GM12865 (cell line): ENCODE measurements at regions not wholly inside any gene's neighbourhood (a gene's known extent, or its start where the extent isn't known, plus 50 kb on each side); places are given as distances from the start of the nearest gene placed in this dataset.

Source experiments
- DNase-seq: peaks from one replicate; pipeline ENCODE4 v3.0.0; 2010; ENCODE audit warnings: low read depth
- H3K4me3 ChIP-seq: 2 replicates; pipeline ENCODE4 v1.5.1; 2011; ENCODE audit warnings: mild to moderate bottlenecking, low read depth, low read length, control low read depth
- TF ChIP-seq, protein P1 (sequence below): IDR thresholded peaks from 2 replicates; pipeline ENCODE4 v1.5.1; 2011; ENCODE audit warnings: low read length, control low read depth, low read depth, inconsistent platforms; ENCODE audit not compliant: insufficient read depth; ENCODE audit errors: missing control alignments

DNA sequence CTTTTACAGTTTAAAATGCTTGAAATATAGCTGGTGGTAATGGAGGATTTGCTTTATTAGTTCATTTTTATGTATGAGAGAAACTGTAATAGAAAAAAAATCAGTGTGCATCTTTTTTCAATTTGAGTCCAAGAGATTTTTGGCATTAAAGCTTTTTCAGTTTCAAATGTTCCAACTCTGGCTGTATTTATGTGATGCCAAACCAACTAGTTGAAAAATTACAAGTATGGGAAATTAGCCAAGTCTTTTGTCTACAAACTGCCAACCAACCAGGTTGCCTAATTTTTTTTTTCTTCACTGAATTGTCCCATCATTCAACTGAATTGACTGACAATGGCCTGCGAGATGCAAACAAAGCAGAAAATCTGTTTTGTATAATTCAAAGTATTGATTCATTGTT, 95.7 kb downstream of the ICOS start:
- TF ChIP-seq, protein P1, sequence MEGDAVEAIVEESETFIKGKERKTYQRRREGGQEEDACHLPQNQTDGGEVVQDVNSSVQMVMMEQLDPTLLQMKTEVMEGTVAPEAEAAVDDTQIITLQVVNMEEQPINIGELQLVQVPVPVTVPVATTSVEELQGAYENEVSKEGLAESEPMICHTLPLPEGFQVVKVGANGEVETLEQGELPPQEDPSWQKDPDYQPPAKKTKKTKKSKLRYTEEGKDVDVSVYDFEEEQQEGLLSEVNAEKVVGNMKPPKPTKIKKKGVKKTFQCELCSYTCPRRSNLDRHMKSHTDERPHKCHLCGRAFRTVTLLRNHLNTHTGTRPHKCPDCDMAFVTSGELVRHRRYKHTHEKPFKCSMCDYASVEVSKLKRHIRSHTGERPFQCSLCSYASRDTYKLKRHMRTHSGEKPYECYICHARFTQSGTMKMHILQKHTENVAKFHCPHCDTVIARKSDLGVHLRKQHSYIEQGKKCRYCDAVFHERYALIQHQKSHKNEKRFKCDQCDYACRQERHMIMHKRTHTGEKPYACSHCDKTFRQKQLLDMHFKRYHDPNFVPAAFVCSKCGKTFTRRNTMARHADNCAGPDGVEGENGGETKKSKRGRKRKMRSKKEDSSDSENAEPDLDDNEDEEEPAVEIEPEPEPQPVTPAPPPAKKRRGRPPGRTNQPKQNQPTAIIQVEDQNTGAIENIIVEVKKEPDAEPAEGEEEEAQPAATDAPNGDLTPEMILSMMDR, result no peak
- H3K4me3 ChIP-seq, result no peak overlapping the region
- DNase-seq, result no peak

GRCh38 chr2:204033611-204034495, 97.3 kb downstream of the ICOS start:
- TF ChIP-seq, protein P1, result no peak
- H3K4me3 ChIP-seq, result no peak overlapping the region
- no peak for DNase-seq

GRCh38 chr2:204036706-204037105, 100.1 kb downstream of the ICOS start:
- DNase-seq, result no peak
- no peak overlapping the region for H3K4me3 ChIP-seq
- TF ChIP-seq, protein P1, result no peak

DNA sequence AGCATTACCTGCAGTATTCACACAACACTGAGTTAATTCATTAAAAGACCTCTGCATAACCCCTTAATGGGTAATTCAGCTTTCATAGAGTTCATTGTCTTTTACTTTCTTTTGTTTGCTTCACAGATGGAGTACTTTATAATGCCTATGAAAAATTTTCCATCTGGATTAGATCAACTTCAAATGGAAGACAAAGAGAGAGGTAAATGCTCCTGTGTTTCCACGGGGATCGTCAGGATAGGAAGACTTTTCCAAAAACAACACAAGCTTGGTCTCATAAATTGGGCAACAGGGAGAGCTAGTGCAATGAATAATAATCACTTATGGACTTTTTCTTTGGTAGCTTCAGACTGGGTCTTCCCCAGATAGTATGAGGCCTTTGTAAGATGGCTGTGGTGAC, 100.7 kb downstream of the ICOS start:
- TF ChIP-seq, protein P1, result no peak
- no peak for DNase-seq
- no peak overlapping the region for H3K4me3 ChIP-seq

DNA sequence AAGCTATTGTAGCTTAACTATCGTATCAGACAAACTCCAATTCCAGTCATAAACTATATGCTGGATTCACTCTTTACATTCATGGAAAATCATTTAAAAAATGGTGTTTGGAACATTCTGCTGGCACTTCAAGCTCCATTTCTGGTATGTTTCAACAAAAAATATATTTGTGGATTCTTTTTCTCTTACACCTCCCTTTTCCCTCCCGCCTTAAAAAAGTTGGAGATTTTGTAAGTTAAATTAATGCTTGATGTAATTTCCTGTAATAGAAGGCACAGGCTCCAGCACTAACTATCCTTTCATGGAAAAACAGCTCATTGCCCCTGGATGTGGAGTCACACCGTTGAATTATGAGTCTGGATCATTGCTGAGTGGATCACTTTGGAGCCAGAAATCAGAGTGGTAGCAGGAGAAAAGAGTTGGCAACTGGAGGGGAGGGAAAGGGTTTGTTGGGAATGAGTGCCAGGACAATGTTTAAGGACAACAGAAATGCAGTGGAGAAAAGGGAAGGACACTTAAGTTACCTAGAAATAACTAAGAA, 102.8 kb downstream of the ICOS start:
- TF ChIP-seq, protein P1, result no peak
- H3K4me3 ChIP-seq, result no peak overlapping the region
- DNase-seq, result no peak

DNA sequence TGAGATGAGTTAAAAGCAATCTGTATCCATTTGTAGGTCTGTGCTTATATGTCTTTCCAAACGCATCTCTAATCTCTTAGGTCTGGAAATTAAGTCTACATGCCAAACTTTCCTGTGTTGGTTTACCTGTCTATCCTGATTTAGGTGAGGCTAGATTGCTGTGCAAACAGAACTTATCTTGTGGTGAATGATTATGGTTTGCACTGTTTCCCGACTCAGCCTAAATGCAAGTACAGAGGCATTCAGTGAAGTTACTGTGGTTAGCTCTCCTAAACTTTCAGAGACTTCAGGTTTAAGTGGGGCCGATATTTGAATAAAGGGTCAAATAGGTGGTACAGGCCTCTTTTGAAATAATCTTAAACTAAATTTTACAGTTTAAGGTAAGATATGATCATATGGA, 103.5 kb downstream of the ICOS start:
- TF ChIP-seq, protein P1, result no peak
- DNase-seq, result no peak
- no peak overlapping the region for H3K4me3 ChIP-seq

GRCh38 chr2:204042401-204042800, 105.8 kb downstream of the ICOS start:
- TF ChIP-seq, protein P1, result no peak
- DNase-seq, result no peak
- H3K4me3 ChIP-seq, result no peak overlapping the region
